ENCODE measurements at regions not wholly inside any gene's neighbourhood (a gene's known extent, or its start where the extent isn't known, plus 50 kb on each side); places are given as distances from the start of the nearest gene placed in this dataset.

- in situ Hi-C loops (cut with MboI; ENCODE audit: low sequenced_read_pairs, unreplicated experiment): no loop called here
- DNase-seq (ENCODE audit: low spot score): no peak
Measured at GRCh38 chr11:37762079-37762478, 1164.0 kb upstream of the RAG2 start.

GRCh38 chr11:37755521-37755920, 1157.5 kb upstream of the RAG2 start:
- DNase-seq (ENCODE audit: low spot score): no peak
- no peak for TF ChIP-seq CTCF (IDR thresholded peaks at IDR 0.05; ENCODE audit: borderline replicate concordance, control extremely low read depth, extremely low read depth, insufficient read depth, missing control alignments)
- in situ Hi-C loops (cut with MboI; ENCODE audit: low sequenced_read_pairs, unreplicated experiment): no loop called here

More at GRCh38 chr11:37762079-37762478, 1164.0 kb upstream of the RAG2 start:
- TF ChIP-seq CTCF (IDR thresholded peaks at IDR 0.05; ENCODE audit: borderline replicate concordance, control extremely low read depth, extremely low read depth, insufficient read depth, missing control alignments): no peak

- in situ Hi-C loops (cut with MboI; ENCODE audit: low sequenced_read_pairs, unreplicated experiment): no loop called here
- no peak for TF ChIP-seq CTCF (IDR thresholded peaks at IDR 0.05; ENCODE audit: borderline replicate concordance, control extremely low read depth, extremely low read depth, insufficient read depth, missing control alignments)
- DNase-seq (ENCODE audit: low spot score): no peak
Measured at GRCh38 chr11:37748641-37749040, 1150.6 kb upstream of the RAG2 start.

- DNase-seq (ENCODE audit: low spot score): no peak
- TF ChIP-seq CTCF (IDR thresholded peaks at IDR 0.05; ENCODE audit: borderline replicate concordance, control extremely low read depth, extremely low read depth, insufficient read depth, missing control alignments): no peak
- in situ Hi-C loops (cut with MboI; ENCODE audit: low sequenced_read_pairs, unreplicated experiment): no loop called here
Measured at GRCh38 chr11:37747121-37747520, 1149.1 kb upstream of the RAG2 start.

GRCh38 chr11:37727371-37727770, 1129.3 kb upstream of the RAG2 start:
- in situ Hi-C loops (cut with MboI; ENCODE audit: low sequenced_read_pairs, unreplicated experiment): no loop called here
- DNase-seq (ENCODE audit: low spot score): no peak
- TF ChIP-seq CTCF (IDR thresholded peaks at IDR 0.05; ENCODE audit: borderline replicate concordance, control extremely low read depth, extremely low read depth, insufficient read depth, missing control alignments): no peak

- TF ChIP-seq CTCF (IDR thresholded peaks at IDR 0.05; ENCODE audit: borderline replicate concordance, control extremely low read depth, extremely low read depth, insufficient read depth, missing control alignments): no peak
- in situ Hi-C loops (cut with MboI; ENCODE audit: low sequenced_read_pairs, unreplicated experiment): no loop called here
Measured at GRCh38 chr11:37724315-37724714, 1126.3 kb upstream of the RAG2 start.

GRCh38 chr11:37721485-37721884, 1123.4 kb upstream of the RAG2 start:
- in situ Hi-C loops (cut with MboI; ENCODE audit: low sequenced_read_pairs, unreplicated experiment): no loop called here
- TF ChIP-seq CTCF (IDR thresholded peaks at IDR 0.05; ENCODE audit: borderline replicate concordance, control extremely low read depth, extremely low read depth, insufficient read depth, missing control alignments): no peak
- no peak for DNase-seq (ENCODE audit: low spot score)

More at GRCh38 chr11:37724315-37724714, 1126.3 kb upstream of the RAG2 start:
- no peak for DNase-seq (ENCODE audit: low spot score)

Data from GM13976 (cell line).